DMS53 (cell line): ENCODE measurements at regions not wholly inside any gene's neighbourhood (a gene's known extent, or its start where the extent isn't known, plus 50 kb on each side); places are given as distances from the start of the nearest gene placed in this dataset.

Source experiments
- DNase-seq: peaks from one replicate; lab custom pipeline; 2025; lab: John Stamatoyannopoulos, UW

GRCh38 chr9:89880161-89880560 lies 275.3 kb downstream of the GADD45G start:
- no peak for DNase-seq

- no peak for DNase-seq
Observed at GRCh38 chr9:89880721-89881120, 275.9 kb downstream of the GADD45G start.

- no peak for DNase-seq
Observed at GRCh38 chr9:89881431-89881830, 276.6 kb downstream of the GADD45G start.

- no peak for DNase-seq
Observed at GRCh38 chr9:89882930-89883361, 278.1 kb downstream of the GADD45G start.

GRCh38 chr9:89883401-89884341 lies 278.9 kb downstream of the GADD45G start:
- DNase-seq = no peak

- DNase-seq = no peak
Observed at GRCh38 chr9:89884356-89885083, 279.7 kb downstream of the GADD45G start.

GRCh38 chr9:89885156-89885555 lies 280.3 kb downstream of the GADD45G start:
- DNase-seq = no peak

GRCh38 chr9:89886281-89886700 lies 281.5 kb downstream of the GADD45G start:
- DNase-seq = no peak

- DNase-seq = peak; percentile 23
Observed at GRCh38 chr9:89887286-89887685, 282.5 kb downstream of the GADD45G start.

- DNase-seq = no peak
Observed at GRCh38 chr9:89888233-89888632, 283.4 kb downstream of the GADD45G start.

- DNase-seq = no peak
Observed at GRCh38 chr9:89888677-89889076, 283.9 kb downstream of the GADD45G start.

- DNase-seq = no peak
Observed at GRCh38 chr9:89889865-89890264, 285.1 kb downstream of the GADD45G start.

GRCh38 chr9:89890326-89890980 lies 285.6 kb downstream of the GADD45G start:
- DNase-seq = no peak

GRCh38 chr9:89891221-89891590 lies 286.4 kb downstream of the GADD45G start:
- DNase-seq = no peak

GRCh38 chr9:89891591-89892304 lies 286.9 kb downstream of the GADD45G start:
- DNase-seq = no peak

GRCh38 chr9:89892920-89893319 lies 288.1 kb downstream of the GADD45G start:
- no peak for DNase-seq

GRCh38 chr9:89893886-89894285 lies 289.1 kb downstream of the GADD45G start:
- DNase-seq = no peak

GRCh38 chr9:89896806-89897340 lies 292.1 kb downstream of the GADD45G start:
- peak; percentile 67 for DNase-seq

GRCh38 chr9:89899573-89899972 lies 294.8 kb downstream of the GADD45G start:
- peak; percentile 27 for DNase-seq

GRCh38 chr9:89901920-89902319 lies 297.1 kb downstream of the GADD45G start:
- no peak for DNase-seq

GRCh38 chr9:89902450-89903140 lies 297.8 kb downstream of the GADD45G start:
- DNase-seq = no peak
